ENCODE measurements at regions not wholly inside any gene's neighbourhood (a gene's known extent, or its start where the extent isn't known, plus 50 kb on each side); places are given as distances from the start of the nearest gene placed in this dataset.
"Not testable (repeated sequence)": the region's sequence is repeated elsewhere in the genome, so short reads cannot be mapped to it uniquely, and the experiment has no call there.

- no peak for DNase-seq
- H3K4me3 ChIP-seq (ENCODE audit: low read length), result no peak overlapping the region
- H3K27me3 ChIP-seq (ENCODE audit: control insufficient read depth, insufficient read depth, low read length), result no peaks in the 10 kb centered on the region
- H3K36me3 ChIP-seq (ENCODE audit: control insufficient read depth, insufficient read depth, low read length), result no peaks in the 10 kb centered on the region
- no peaks in the 10 kb centered on the region for H3K9me3 ChIP-seq (ENCODE audit: control insufficient read depth, low read depth, low read length)
- H3K4me1 ChIP-seq (ENCODE audit: control insufficient read depth, insufficient read depth, low read length), result no peaks in the 10 kb centered on the region
- no peak overlapping the region for H3K27ac ChIP-seq (ENCODE audit: low read length)
- WGBS (ENCODE audit: insufficient coverage, low lambda C conversion rate), result 96% methylated on average over 3 of the region's 3 CpGs
Measured at GRCh38 chr11:33987545-33987944, 64.0 kb upstream of the CAPRIN1 start.

GRCh38 chr11:33986597-33987501 lies 64.7 kb upstream of the CAPRIN1 start:
- H3K4me3 ChIP-seq (ENCODE audit: low read length); DNase-seq; H3K36me3 ChIP-seq (ENCODE audit: control insufficient read depth, insufficient read depth, low read length); H3K27me3 ChIP-seq (ENCODE audit: control insufficient read depth, insufficient read depth, low read length); H3K9me3 ChIP-seq (ENCODE audit: control insufficient read depth, low read depth, low read length); H3K4me1 ChIP-seq (ENCODE audit: control insufficient read depth, insufficient read depth, low read length); H3K27ac ChIP-seq (ENCODE audit: low read length): not testable (repeated sequence)
- 50% methylated on average over 2 of the region's 12 CpGs for WGBS (ENCODE audit: insufficient coverage, low lambda C conversion rate)

DNA sequence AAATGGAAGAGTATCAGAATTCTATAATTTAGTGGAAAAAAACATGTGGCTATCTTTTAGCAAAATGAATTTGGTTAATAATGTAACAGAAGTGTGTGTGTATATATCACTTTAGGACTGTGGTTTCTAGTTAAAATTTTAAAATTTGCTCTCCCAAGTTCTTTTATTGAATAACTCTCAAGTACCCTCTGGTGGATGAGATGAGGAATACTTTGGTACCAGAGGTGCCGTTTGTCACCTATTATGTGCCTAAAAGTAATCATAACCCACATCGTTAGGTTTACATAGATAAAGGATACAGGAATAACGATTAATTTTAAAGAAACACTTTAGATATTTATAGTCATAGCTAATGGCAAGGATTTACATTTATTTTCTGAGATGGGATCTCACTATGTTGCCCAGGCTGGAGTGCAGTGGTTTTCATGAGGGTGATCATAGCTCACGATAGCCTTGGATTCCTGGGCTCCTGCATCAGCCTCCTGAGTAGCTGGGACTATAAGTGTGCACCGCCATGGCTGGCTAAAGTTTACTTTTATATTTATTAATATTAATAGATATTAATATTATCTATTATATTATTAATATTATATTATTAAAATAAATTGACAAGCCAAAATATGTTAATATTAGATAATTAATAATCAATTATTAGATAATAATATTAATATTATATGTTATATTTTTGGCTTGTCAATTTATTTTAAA lies 66.7 kb upstream of the CAPRIN1 start:
- Histone ChIP-seq H3K4me1 (ENCODE audit: control insufficient read depth, insufficient read depth, low read length) (no peaks in the 10 kb centered on the region), H3K27ac (ENCODE audit: low read length) (no peak overlapping the region), H3K27me3 (ENCODE audit: control insufficient read depth, insufficient read depth, low read length) (no peaks in the 10 kb centered on the region), H3K9me3 (ENCODE audit: control insufficient read depth, low read depth, low read length) (no peaks in the 10 kb centered on the region), H3K4me3 (ENCODE audit: low read length) (no peak overlapping the region), H3K36me3 (ENCODE audit: control insufficient read depth, insufficient read depth, low read length) (no peaks in the 10 kb centered on the region)
- no peak for DNase-seq
- WGBS (ENCODE audit: insufficient coverage, low lambda C conversion rate), result 100% methylated on average over 2 of the region's 5 CpGs

GRCh38 chr11:33982661-33983060 lies 68.9 kb upstream of the CAPRIN1 start:
- DNase-seq, result no peak
- Histone ChIP-seq H3K27me3 (ENCODE audit: control insufficient read depth, insufficient read depth, low read length) (peaks cover 2% of the 10 kb centered on the region), H3K9me3 (ENCODE audit: control insufficient read depth, low read depth, low read length) (no peaks in the 10 kb centered on the region), H3K36me3 (ENCODE audit: control insufficient read depth, insufficient read depth, low read length) (no peaks in the 10 kb centered on the region), H3K27ac (ENCODE audit: low read length) (no peak overlapping the region), H3K4me1 (ENCODE audit: control insufficient read depth, insufficient read depth, low read length) (no peaks in the 10 kb centered on the region), H3K4me3 (ENCODE audit: low read length) (no peak overlapping the region)

DNA sequence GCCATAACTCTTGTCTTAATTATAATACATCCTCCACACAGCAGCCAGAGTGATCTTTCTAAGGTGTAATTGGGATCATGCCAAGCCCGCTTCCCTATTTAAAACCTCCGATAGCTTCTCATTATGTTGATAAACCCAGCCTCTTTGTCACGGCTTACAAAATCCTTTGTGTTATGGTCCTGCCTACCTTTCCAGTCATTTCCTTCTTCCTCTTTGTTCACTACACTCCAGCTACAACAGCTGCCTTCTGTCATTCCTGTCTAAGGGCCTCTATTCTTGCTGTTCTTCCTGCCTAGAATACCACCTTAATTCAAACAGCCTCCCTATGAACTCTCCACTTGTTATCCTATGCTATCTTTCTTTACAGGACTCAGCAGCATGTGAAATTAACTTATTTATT lies 70.6 kb upstream of the CAPRIN1 start:
- no peak overlapping the region for H3K4me3 ChIP-seq (ENCODE audit: low read length)
- no peaks in the 10 kb centered on the region for H3K4me1 ChIP-seq (ENCODE audit: control insufficient read depth, insufficient read depth, low read length)
- H3K27me3 ChIP-seq (ENCODE audit: control insufficient read depth, insufficient read depth, low read length), result peaks cover 2% of the 10 kb centered on the region
- WGBS (ENCODE audit: insufficient coverage, low lambda C conversion rate), result 100% methylated on average over 1 of the region's 3 CpGs
- H3K9me3 ChIP-seq (ENCODE audit: control insufficient read depth, low read depth, low read length), result no peaks in the 10 kb centered on the region
- H3K36me3 ChIP-seq (ENCODE audit: control insufficient read depth, insufficient read depth, low read length), result no peaks in the 10 kb centered on the region
- H3K27ac ChIP-seq (ENCODE audit: low read length), result no peak overlapping the region
- no peak for DNase-seq

DNA sequence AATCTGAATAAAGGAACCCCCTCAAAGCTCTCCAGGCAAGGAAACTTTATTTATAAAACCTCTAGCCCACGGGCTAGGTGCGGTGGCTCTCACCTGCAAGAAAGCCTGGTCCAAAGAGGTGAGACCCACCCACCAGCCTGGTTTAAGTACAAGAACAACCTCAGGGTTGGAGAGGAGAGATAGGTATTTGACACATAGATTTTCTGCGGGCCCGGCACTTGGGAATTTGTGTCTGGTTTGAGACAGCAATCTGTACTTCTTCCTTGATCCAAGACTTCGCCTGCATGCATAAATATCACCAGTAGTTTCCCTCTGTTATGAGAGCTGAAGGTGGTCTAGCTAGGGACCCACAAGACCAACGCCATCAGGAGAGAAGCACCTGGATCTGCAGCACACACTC lies 73.2 kb upstream of the CAPRIN1 start:
- whole genome bisulfite sequencing (ENCODE audit: insufficient coverage, low lambda C conversion rate), result no CpG with 5 or more reads among the region's 6 CpGs
- DNase-seq, result no peak
- H3K9me3 ChIP-seq (ENCODE audit: control insufficient read depth, low read depth, low read length), result no peaks in the 10 kb centered on the region
- H3K4me3 ChIP-seq (ENCODE audit: low read length), result no peak overlapping the region
- H3K27ac ChIP-seq (ENCODE audit: low read length), result no peak overlapping the region
- H3K4me1 ChIP-seq (ENCODE audit: control insufficient read depth, insufficient read depth, low read length), result no peaks in the 10 kb centered on the region
- H3K27me3 ChIP-seq (ENCODE audit: control insufficient read depth, insufficient read depth, low read length), result peaks cover 8% of the 10 kb centered on the region
- no peaks in the 10 kb centered on the region for H3K36me3 ChIP-seq (ENCODE audit: control insufficient read depth, insufficient read depth, low read length)

DNA sequence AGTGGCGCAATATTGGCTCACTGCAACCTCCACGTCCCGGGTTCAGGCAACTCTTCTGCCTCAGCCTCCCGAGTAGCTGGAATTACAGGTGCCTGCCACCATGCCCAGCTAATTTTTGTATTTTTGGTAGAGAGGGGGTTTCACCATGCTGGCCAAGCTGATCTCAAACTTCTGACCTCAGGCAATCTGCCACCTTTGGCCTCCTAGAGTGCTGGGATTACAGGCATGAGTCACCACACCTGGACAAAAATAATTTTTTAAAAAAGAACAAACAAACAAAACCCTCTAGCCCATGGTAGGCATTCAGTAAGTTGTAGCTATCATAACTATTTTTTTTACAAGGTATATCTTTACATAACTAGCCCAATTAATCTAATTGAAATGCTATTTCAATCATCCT lies 73.9 kb upstream of the CAPRIN1 start:
- no peaks in the 10 kb centered on the region for H3K36me3 ChIP-seq (ENCODE audit: control insufficient read depth, insufficient read depth, low read length)
- H3K4me3 ChIP-seq (ENCODE audit: low read length), result no peak overlapping the region
- no peaks in the 10 kb centered on the region for H3K4me1 ChIP-seq (ENCODE audit: control insufficient read depth, insufficient read depth, low read length)
- peaks cover 8% of the 10 kb centered on the region for H3K27me3 ChIP-seq (ENCODE audit: control insufficient read depth, insufficient read depth, low read length)
- no peak overlapping the region for H3K27ac ChIP-seq (ENCODE audit: low read length)
- H3K9me3 ChIP-seq (ENCODE audit: control insufficient read depth, low read depth, low read length), result no peaks in the 10 kb centered on the region
- WGBS (ENCODE audit: insufficient coverage, low lambda C conversion rate), result no CpG with 5 or more reads among the region's 4 CpGs
- no peak for DNase-seq

DNA sequence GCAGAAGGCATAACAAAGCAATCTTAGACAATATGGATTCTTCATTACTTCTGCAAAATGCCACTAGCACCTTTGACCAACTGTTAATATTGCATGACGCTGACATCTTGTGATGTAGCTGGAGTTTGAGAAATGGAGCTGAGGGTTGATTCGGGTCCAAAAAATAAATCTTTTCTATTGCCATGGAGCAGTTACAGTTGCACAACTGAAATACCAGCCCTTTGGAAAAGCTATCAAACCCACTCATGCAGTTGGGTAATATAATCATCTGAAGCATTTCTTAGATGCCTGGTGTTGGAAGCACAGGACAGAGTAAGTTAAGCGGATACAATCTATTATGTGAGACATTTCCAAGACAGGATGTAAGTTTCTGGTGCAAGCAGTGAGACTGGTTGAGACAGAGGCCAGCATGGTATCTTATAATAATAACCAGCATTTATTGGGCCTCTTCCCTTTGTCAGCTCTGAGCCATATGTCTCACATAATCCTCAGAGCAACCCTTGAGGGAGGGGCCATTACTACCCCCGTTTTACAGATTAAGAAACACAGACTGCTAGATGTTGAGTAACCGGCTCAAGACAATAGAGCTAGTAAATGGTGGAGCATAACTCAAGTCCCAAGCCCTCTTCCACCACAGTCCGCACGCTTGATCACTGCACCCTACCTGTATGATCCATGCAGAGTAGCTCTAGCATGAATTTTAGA lies 74.9 kb upstream of the CAPRIN1 start:
- peaks cover under 1% of the 10 kb centered on the region for H3K4me1 ChIP-seq (ENCODE audit: control insufficient read depth, insufficient read depth, low read length)
- no peaks in the 10 kb centered on the region for H3K36me3 ChIP-seq (ENCODE audit: control insufficient read depth, insufficient read depth, low read length)
- no peaks in the 10 kb centered on the region for H3K9me3 ChIP-seq (ENCODE audit: control insufficient read depth, low read depth, low read length)
- H3K4me3 ChIP-seq (ENCODE audit: low read length), result no peak overlapping the region
- H3K27ac ChIP-seq (ENCODE audit: low read length), result no peak overlapping the region
- WGBS (ENCODE audit: insufficient coverage, low lambda C conversion rate), result no CpG with 5 or more reads among the region's 7 CpGs
- peaks cover 8% of the 10 kb centered on the region for H3K27me3 ChIP-seq (ENCODE audit: control insufficient read depth, insufficient read depth, low read length)
- no peak for DNase-seq

DNA sequence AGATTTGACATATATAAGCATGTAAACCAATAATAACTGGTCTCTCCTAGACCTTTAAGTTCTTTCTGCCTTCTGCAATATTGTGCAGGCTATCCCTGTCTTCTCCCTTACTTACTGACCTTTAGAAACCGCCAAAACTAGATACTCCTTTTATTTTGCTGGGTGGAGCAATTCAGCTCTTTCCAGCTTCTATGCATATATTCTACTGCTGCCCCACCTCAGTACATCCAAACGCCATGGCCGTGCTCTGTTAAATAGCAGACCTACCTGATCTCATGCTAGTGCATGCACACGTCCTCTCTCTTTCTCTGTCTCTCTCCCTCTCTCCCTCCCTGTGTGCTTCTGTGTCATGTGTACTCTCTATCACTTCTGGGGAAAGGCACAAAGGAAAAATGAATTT lies 76.7 kb upstream of the CAPRIN1 start:
- no peak overlapping the region for H3K27ac ChIP-seq (ENCODE audit: low read length)
- peaks cover 5% of the 10 kb centered on the region for H3K4me1 ChIP-seq (ENCODE audit: control insufficient read depth, insufficient read depth, low read length)
- no peak overlapping the region for H3K4me3 ChIP-seq (ENCODE audit: low read length)
- no peak for DNase-seq
- 92% methylated on average over 2 of the region's 4 CpGs for WGBS (ENCODE audit: insufficient coverage, low lambda C conversion rate)
- no peaks in the 10 kb centered on the region for H3K36me3 ChIP-seq (ENCODE audit: control insufficient read depth, insufficient read depth, low read length)
- H3K27me3 ChIP-seq (ENCODE audit: control insufficient read depth, insufficient read depth, low read length), result peaks cover 8% of the 10 kb centered on the region
- no peaks in the 10 kb centered on the region for H3K9me3 ChIP-seq (ENCODE audit: control insufficient read depth, low read depth, low read length)

DNA sequence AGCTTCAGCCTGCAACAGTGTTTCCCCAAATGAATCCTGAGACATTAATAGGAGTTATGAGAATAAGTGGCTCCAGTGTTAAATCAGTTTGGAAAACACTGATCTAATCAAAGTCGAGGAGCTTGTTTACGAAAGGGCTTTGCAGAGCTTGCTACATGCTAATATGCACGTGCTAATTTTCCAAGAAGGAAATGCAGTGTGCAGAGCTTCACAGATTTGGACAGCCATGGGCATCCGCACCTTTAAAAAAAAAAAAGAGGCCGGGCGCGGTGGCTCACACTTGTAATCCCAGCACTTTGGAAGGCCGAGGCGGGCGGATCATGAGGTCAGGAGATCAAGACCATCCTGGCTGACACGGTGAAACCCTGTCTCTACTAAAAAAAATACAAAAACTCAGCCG lies 79.7 kb upstream of the LMO2 start:
- 31% methylated on average over 2 of the region's 12 CpGs for WGBS (ENCODE audit: insufficient coverage, low lambda C conversion rate)

More for the DNA sequence above, 79.7 kb upstream of the LMO2 start:
- H3K9me3 ChIP-seq (ENCODE audit: control insufficient read depth, low read depth, low read length); H3K36me3 ChIP-seq (ENCODE audit: control insufficient read depth, insufficient read depth, low read length); DNase-seq; H3K27me3 ChIP-seq (ENCODE audit: control insufficient read depth, insufficient read depth, low read length); H3K27ac ChIP-seq (ENCODE audit: low read length); H3K4me1 ChIP-seq (ENCODE audit: control insufficient read depth, insufficient read depth, low read length); H3K4me3 ChIP-seq (ENCODE audit: low read length): not testable (repeated sequence)

Measured in large intestine (tissue), 3 donors.